ENCODE measurements at regions not wholly inside any gene's neighbourhood (a gene's known extent, or its start where the extent isn't known, plus 50 kb on each side); places are given as distances from the start of the nearest gene placed in this dataset.

DNA sequence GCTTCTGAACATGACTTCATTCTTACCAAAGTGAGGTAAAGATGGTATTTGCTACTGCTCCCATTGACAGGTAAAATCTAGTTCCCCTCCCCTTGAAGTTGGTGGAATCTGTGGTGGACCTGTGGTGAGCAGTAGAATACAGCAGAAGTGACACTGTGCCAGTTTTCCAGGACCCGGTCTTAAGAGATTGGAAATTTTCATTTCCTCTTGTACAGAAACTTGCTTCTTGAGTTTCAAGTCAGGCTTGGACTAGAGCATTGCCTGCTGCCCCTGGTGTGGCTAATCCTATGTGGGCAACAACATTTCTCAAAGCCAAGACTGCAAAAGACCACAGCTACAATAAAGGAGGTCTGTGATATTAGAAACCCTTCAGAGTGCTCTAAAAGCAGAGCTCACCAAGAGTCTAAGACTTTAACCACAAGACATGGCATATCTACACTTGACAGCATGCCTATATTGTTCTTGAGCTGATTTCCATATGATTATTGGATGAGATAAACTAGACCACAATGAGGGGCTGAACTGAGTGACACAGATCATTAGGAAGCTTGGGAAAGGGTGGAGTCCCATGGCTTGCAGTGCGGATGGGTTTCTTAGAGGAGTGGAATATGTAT lies 458.1 kb downstream of the BCL11A start:
- no peaks in the 10 kb centered on the region for H3K27me3 ChIP-seq (ENCODE audit: insufficient read depth, insufficient read length)
- TF ChIP-seq ZNF274 (IDR thresholded peaks at IDR 0.05; ENCODE audit: low read depth, low read length) (no peak), YY1 (IDR thresholded peaks at IDR 0.05; ENCODE audit: insufficient read depth, insufficient read length) (no peak), SUZ12 (IDR thresholded peaks at IDR 0.05; ENCODE audit: extremely low read depth, insufficient read depth, insufficient read length) (no peak)

DNA sequence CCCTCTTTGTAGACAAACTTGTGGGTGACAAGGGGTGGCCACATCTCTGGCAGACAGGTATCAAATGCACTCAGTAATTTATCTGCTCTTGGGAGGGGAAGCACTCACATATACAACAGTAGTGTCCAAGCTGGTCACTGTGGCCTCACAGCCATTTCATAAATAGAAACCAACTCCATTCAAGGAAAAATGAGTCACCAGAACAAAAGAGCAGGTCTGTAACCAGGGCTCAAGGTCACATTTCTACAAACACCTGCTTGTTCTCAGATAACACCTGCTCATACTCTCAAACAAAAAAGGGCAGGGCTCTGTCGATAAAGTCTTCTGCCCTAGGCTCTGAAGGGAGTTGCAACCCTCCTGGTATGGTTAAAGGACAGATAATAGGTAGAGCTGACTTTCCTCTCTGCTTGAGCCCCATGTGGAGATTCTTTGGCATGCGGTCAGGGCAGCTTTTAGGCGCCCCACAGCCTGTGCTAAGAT lies 459.0 kb downstream of the BCL11A start:
- no peaks in the 10 kb centered on the region for H3K9me3 ChIP-seq (ENCODE audit: insufficient read depth, low read length)
- no peaks in the 10 kb centered on the region for H3K27me3 ChIP-seq (ENCODE audit: insufficient read depth, insufficient read length)
- H3K36me3 ChIP-seq (ENCODE audit: insufficient read depth, insufficient read length, low read length): no peaks in the 10 kb centered on the region
- TF ChIP-seq ZNF274 (IDR thresholded peaks at IDR 0.05; ENCODE audit: low read depth, low read length) (no peak), YY1 (IDR thresholded peaks at IDR 0.05; ENCODE audit: insufficient read depth, insufficient read length) (no peak), SUZ12 (IDR thresholded peaks at IDR 0.05; ENCODE audit: extremely low read depth, insufficient read depth, insufficient read length) (no peak)
- no peak for DNase-seq (ENCODE audit: low read depth, low spot score)
- H3K9ac ChIP-seq (ENCODE audit: insufficient read length, low read depth): no peak overlapping the region
- H3K4me1 ChIP-seq (ENCODE audit: insufficient read depth, insufficient read length): peaks cover 2% of the 10 kb centered on the region
- H3K4me3 ChIP-seq (ENCODE audit: insufficient read length, low read depth): no peak overlapping the region

More for the DNA sequence above, 458.1 kb downstream of the BCL11A start:
- Histone ChIP-seq H3K4me1 (ENCODE audit: insufficient read depth, insufficient read length) (peaks cover 2% of the 10 kb centered on the region), H3K4me3 (ENCODE audit: insufficient read length, low read depth) (no peak overlapping the region), H3K9me3 (ENCODE audit: insufficient read depth, low read length) (no peaks in the 10 kb centered on the region), H3K36me3 (ENCODE audit: insufficient read depth, insufficient read length, low read length) (no peaks in the 10 kb centered on the region), H3K9ac (ENCODE audit: insufficient read length, low read depth) (no peak overlapping the region)
- no peak for DNase-seq (ENCODE audit: low read depth, low spot score)

GRCh38 chr2:60092781-60093180 lies 460.7 kb downstream of the BCL11A start:
- Histone ChIP-seq H3K9ac (ENCODE audit: insufficient read length, low read depth) (no peak overlapping the region), H3K9me3 (ENCODE audit: insufficient read depth, low read length) (no peaks in the 10 kb centered on the region), H3K27me3 (ENCODE audit: insufficient read depth, insufficient read length) (no peaks in the 10 kb centered on the region), H3K4me3 (ENCODE audit: insufficient read length, low read depth) (no peak overlapping the region), H3K36me3 (ENCODE audit: insufficient read depth, insufficient read length, low read length) (no peaks in the 10 kb centered on the region), H3K4me1 (ENCODE audit: insufficient read depth, insufficient read length) (peaks cover 2% of the 10 kb centered on the region)
- TF ChIP-seq YY1 (IDR thresholded peaks at IDR 0.05; ENCODE audit: insufficient read depth, insufficient read length): no peak
- no peak for TF ChIP-seq ZNF274 (IDR thresholded peaks at IDR 0.05; ENCODE audit: low read depth, low read length)
- no peak for TF ChIP-seq SUZ12 (IDR thresholded peaks at IDR 0.05; ENCODE audit: extremely low read depth, insufficient read depth, insufficient read length)
- no peak for DNase-seq (ENCODE audit: low read depth, low spot score)

DNA sequence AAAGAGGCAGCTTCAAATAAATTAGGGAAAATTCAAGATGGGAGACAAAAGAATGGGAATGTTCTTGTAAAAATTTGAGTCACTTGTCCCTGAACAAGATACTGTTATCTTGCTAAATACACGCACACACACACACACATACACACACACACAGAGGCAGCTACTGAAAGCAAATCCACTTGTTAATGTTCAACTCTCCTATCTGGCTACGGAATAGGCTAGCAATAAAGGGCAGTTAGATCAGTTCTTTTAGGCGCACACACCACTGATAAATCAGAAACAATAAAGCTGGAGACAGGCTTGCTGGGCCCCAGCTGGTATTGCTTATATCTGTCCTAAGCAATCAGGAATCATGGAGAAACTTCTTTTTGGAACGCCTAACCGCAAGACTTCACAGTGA lies 461.6 kb downstream of the BCL11A start:
- no peaks in the 10 kb centered on the region for H3K27me3 ChIP-seq (ENCODE audit: insufficient read depth, insufficient read length)
- peaks cover 2% of the 10 kb centered on the region for H3K4me1 ChIP-seq (ENCODE audit: insufficient read depth, insufficient read length)
- TF ChIP-seq SUZ12 (IDR thresholded peaks at IDR 0.05; ENCODE audit: extremely low read depth, insufficient read depth, insufficient read length) (no peak), ZNF274 (IDR thresholded peaks at IDR 0.05; ENCODE audit: low read depth, low read length) (no peak), YY1 (IDR thresholded peaks at IDR 0.05; ENCODE audit: insufficient read depth, insufficient read length) (no peak)
- no peak overlapping the region for H3K4me3 ChIP-seq (ENCODE audit: insufficient read length, low read depth)
- H3K9ac ChIP-seq (ENCODE audit: insufficient read length, low read depth): no peak overlapping the region
- H3K36me3 ChIP-seq (ENCODE audit: insufficient read depth, insufficient read length, low read length): no peaks in the 10 kb centered on the region
- no peaks in the 10 kb centered on the region for H3K9me3 ChIP-seq (ENCODE audit: insufficient read depth, low read length)
- DNase-seq (ENCODE audit: low read depth, low spot score): no peak

- TF ChIP-seq ZNF274 (IDR thresholded peaks at IDR 0.05; ENCODE audit: low read depth, low read length) (no peak), YY1 (IDR thresholded peaks at IDR 0.05; ENCODE audit: insufficient read depth, insufficient read length) (no peak), SUZ12 (IDR thresholded peaks at IDR 0.05; ENCODE audit: extremely low read depth, insufficient read depth, insufficient read length) (no peak)
- DNase-seq (ENCODE audit: low read depth, low spot score): no peak
- Histone ChIP-seq H3K4me1 (ENCODE audit: insufficient read depth, insufficient read length) (peaks cover 2% of the 10 kb centered on the region), H3K9ac (ENCODE audit: insufficient read length, low read depth) (no peak overlapping the region), H3K36me3 (ENCODE audit: insufficient read depth, insufficient read length, low read length) (no peaks in the 10 kb centered on the region), H3K27me3 (ENCODE audit: insufficient read depth, insufficient read length) (no peaks in the 10 kb centered on the region), H3K4me3 (ENCODE audit: insufficient read length, low read depth) (no peak overlapping the region), H3K9me3 (ENCODE audit: insufficient read depth, low read length) (no peaks in the 10 kb centered on the region)
Observed at GRCh38 chr2:60091266-60091665, 462.2 kb downstream of the BCL11A start.

DNA sequence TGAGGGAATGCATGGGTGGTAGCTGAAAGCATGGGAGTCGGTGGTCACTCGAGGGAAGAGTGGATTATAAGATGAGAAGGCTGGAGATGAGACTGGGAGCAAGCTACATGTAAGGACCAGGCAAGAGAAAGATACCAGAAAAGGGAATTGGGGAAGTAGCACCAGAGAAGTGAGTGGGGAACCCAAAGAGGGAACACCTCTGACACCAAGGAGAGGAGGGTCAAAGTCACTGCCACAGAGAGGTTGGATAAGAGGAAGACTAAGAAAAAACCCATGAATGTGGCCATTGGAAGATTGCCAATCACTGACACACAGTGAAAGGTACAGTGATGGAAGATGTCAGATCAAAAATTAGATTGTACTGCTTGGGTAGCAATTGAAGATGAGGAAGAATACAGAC lies 473.9 kb downstream of the BCL11A start:
- no peaks in the 10 kb centered on the region for H3K9me3 ChIP-seq (ENCODE audit: insufficient read depth, low read length)
- no peak for DNase-seq (ENCODE audit: low read depth, low spot score)
- H3K36me3 ChIP-seq (ENCODE audit: insufficient read depth, insufficient read length, low read length): no peaks in the 10 kb centered on the region
- no peaks in the 10 kb centered on the region for H3K4me1 ChIP-seq (ENCODE audit: insufficient read depth, insufficient read length)
- no peaks in the 10 kb centered on the region for H3K27me3 ChIP-seq (ENCODE audit: insufficient read depth, insufficient read length)
- no peak overlapping the region for H3K4me3 ChIP-seq (ENCODE audit: insufficient read length, low read depth)
- TF ChIP-seq SUZ12 (IDR thresholded peaks at IDR 0.05; ENCODE audit: extremely low read depth, insufficient read depth, insufficient read length) (no peak), YY1 (IDR thresholded peaks at IDR 0.05; ENCODE audit: insufficient read depth, insufficient read length) (no peak), ZNF274 (IDR thresholded peaks at IDR 0.05; ENCODE audit: low read depth, low read length) (no peak)
- H3K9ac ChIP-seq (ENCODE audit: insufficient read length, low read depth): no peak overlapping the region

GRCh38 chr2:60075048-60075447 lies 478.4 kb downstream of the BCL11A start:
- no peaks in the 10 kb centered on the region for H3K4me1 ChIP-seq (ENCODE audit: insufficient read depth, insufficient read length)
- no peak for TF ChIP-seq ZNF274 (IDR thresholded peaks at IDR 0.05; ENCODE audit: low read depth, low read length)
- no peak for TF ChIP-seq YY1 (IDR thresholded peaks at IDR 0.05; ENCODE audit: insufficient read depth, insufficient read length)
- no peak for TF ChIP-seq SUZ12 (IDR thresholded peaks at IDR 0.05; ENCODE audit: extremely low read depth, insufficient read depth, insufficient read length)
- no peaks in the 10 kb centered on the region for H3K27me3 ChIP-seq (ENCODE audit: insufficient read depth, insufficient read length)

More at GRCh38 chr2:60075048-60075447, 478.4 kb downstream of the BCL11A start:
- Histone ChIP-seq H3K4me3 (ENCODE audit: insufficient read length, low read depth) (no peak overlapping the region), H3K9ac (ENCODE audit: insufficient read length, low read depth) (no peak overlapping the region), H3K9me3 (ENCODE audit: insufficient read depth, low read length) (no peaks in the 10 kb centered on the region), H3K36me3 (ENCODE audit: insufficient read depth, insufficient read length, low read length) (no peaks in the 10 kb centered on the region)
- no peak for DNase-seq (ENCODE audit: low read depth, low spot score)
